ENCODE measurements at regions not wholly inside any gene's neighbourhood (a gene's known extent, or its start where the extent isn't known, plus 50 kb on each side); places are given as distances from the start of the nearest gene placed in this dataset.

GRCh38 chr12:20259786-20260185 lies 108.6 kb upstream of the PDE3A start:
- no peak for DNase-seq
- Mint-ChIP-seq H3K27ac (no peak overlapping the region), H3K27me3 (no peaks in the 10 kb centered on the region), H3K4me1 (no peaks in the 10 kb centered on the region), H3K4me3 (no peak overlapping the region), H3K9me3 (ENCODE audit: low read depth) (no peaks in the 10 kb centered on the region), H3K36me3 (ENCODE audit: low read depth) (no peaks in the 10 kb centered on the region)
- ATAC-seq: no peak
- CTCF ChIA-PET: no interaction called here
- intact Hi-C loops (cut with DNase I, micrococcal nuclease): no loop called here
- POLR2A ChIA-PET: no interaction called here

- DNase-seq: no peak
- intact Hi-C loops (cut with DNase I, micrococcal nuclease): no loop called here
- ChIA-PET POLR2A (no interaction called here), CTCF (no interaction called here)
- H3K4me3 Mint-ChIP-seq: no peak overlapping the region
- H3K27me3 Mint-ChIP-seq: no peaks in the 10 kb centered on the region
- no peaks in the 10 kb centered on the region for H3K9me3 Mint-ChIP-seq (ENCODE audit: low read depth)
- no peak overlapping the region for H3K27ac Mint-ChIP-seq
- no peak for ATAC-seq
- H3K4me1 Mint-ChIP-seq: no peaks in the 10 kb centered on the region
- no peaks in the 10 kb centered on the region for H3K36me3 Mint-ChIP-seq (ENCODE audit: low read depth)
These were observed 107.5 kb upstream of the PDE3A start for GRCh38 chr12:20260851-20261250.

DNA sequence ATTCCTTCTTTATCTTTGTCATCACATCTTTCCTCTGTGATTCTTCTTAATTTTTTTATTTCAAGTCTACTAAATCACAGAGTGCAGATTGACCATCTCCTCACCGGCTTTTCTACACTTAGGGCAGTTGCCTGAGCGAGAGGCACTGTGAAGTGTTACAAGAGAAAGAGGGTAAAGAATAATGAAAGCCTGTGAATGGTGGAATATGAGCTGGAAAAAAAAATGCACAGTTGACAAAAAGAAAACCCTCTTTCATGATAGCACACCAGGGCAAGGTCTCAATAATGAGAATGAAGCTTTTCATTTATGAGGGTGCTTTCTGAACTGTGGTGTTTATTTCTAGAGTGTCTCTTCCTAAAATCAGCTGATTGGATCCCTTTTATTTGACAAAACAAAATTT lies 106.2 kb upstream of the PDE3A start:
- Mint-ChIP-seq H3K4me3 (no peak overlapping the region), H3K27ac (no peak overlapping the region), H3K4me1 (no peaks in the 10 kb centered on the region), H3K9me3 (ENCODE audit: low read depth) (no peaks in the 10 kb centered on the region), H3K27me3 (no peaks in the 10 kb centered on the region), H3K36me3 (ENCODE audit: low read depth) (no peaks in the 10 kb centered on the region)
- DNase-seq (no peak), ATAC-seq (no peak)
- CTCF ChIA-PET: no interaction called here
- POLR2A ChIA-PET: no interaction called here
- intact Hi-C loops (cut with DNase I, micrococcal nuclease): no loop called here

DNA sequence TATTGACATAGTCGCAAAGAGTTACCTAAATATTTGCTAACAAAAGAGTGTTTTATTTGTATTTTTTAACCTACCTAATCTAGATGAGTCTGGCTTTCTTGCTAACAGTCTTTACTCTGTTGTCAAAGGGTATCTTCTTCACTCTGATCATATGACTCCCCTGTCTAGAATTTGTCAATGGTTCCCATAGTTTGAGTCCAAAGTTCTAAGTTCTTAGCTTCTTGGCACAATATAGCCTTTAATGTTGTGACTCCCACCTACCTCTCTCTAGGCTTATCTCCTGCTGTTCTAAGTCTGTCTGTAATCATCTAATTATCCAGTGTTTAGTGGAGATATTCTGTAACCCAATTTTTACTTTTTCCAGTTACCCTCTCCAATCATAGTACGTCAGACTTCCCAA lies 104.3 kb upstream of the PDE3A start:
- DNase-seq (no peak), ATAC-seq (no peak)
- CTCF ChIA-PET: no interaction called here
- H3K27ac Mint-ChIP-seq: no peak overlapping the region
- no peaks in the 10 kb centered on the region for H3K9me3 Mint-ChIP-seq (ENCODE audit: low read depth)
- no peaks in the 10 kb centered on the region for H3K27me3 Mint-ChIP-seq
- H3K4me3 Mint-ChIP-seq: no peak overlapping the region
- intact Hi-C loops (cut with DNase I, micrococcal nuclease): no loop called here
- POLR2A ChIA-PET: no interaction called here
- H3K4me1 Mint-ChIP-seq: no peaks in the 10 kb centered on the region
- no peaks in the 10 kb centered on the region for H3K36me3 Mint-ChIP-seq (ENCODE audit: low read depth)

- CTCF ChIA-PET: no interaction called here
- Mint-ChIP-seq H3K27me3 (no peaks in the 10 kb centered on the region), H3K36me3 (ENCODE audit: low read depth) (no peaks in the 10 kb centered on the region), H3K4me1 (no peaks in the 10 kb centered on the region), H3K27ac (no peak overlapping the region), H3K9me3 (ENCODE audit: low read depth) (no peaks in the 10 kb centered on the region), H3K4me3 (no peak overlapping the region)
- POLR2A ChIA-PET: no interaction called here
- DNase-seq (no peak), ATAC-seq (no peak)
- intact Hi-C loops (cut with DNase I, micrococcal nuclease): no loop called here
These were observed 103.7 kb upstream of the PDE3A start for GRCh38 chr12:20264608-20265114.

DNA sequence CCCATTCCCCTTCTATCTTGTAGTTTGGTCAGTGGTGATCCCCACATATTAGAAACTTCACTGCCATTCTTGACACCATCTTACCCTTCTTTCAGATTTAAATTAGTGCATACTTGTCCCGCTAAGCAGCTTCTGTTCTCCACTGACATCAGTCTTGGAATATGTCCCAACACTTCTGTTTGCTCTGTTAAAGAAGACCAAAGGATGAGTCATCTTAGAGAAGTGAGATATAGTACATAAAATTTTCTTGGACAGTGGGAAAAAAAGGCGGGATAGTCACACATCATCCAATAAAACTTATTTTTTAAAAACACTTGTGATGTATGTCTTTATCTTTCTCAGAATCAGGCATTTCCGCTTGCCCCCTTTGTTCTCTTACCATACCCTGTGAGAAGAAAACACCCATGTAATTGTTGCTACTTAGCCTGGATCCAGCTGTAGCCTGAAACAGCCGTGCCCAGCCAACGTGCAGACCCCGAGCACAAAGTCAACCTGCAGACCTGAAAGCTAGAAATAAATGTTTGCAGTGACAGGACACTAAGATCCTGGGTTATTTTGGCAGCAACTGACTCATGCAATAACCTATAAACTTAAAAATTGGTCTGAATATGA lies 100.1 kb upstream of the PDE3A start:
- intact Hi-C loops (cut with DNase I, micrococcal nuclease): no loop called here
- no peaks in the 10 kb centered on the region for H3K9me3 Mint-ChIP-seq (ENCODE audit: low read depth)
- ATAC-seq (no peak), DNase-seq (no peak)
- H3K4me1 Mint-ChIP-seq: no peaks in the 10 kb centered on the region
- no peak overlapping the region for H3K4me3 Mint-ChIP-seq
- POLR2A ChIA-PET: no interaction called here
- H3K36me3 Mint-ChIP-seq (ENCODE audit: low read depth): no peaks in the 10 kb centered on the region
- H3K27ac Mint-ChIP-seq: no peak overlapping the region
- CTCF ChIA-PET: interaction anchor here (0.7 kb wide), 1 partner anchor 17 kb away, joined by 3 read pairs; no protein-coding TSS in a partner anchor
- H3K27me3 Mint-ChIP-seq: no peaks in the 10 kb centered on the region

GRCh38 chr12:20268771-20269170 lies 99.6 kb upstream of the PDE3A start:
- CTCF ChIA-PET: interaction anchor here (0.7 kb wide), 1 partner anchor 18 kb away, joined by 3 read pairs; no protein-coding TSS in a partner anchor
- Mint-ChIP-seq H3K4me1 (no peaks in the 10 kb centered on the region), H3K9me3 (ENCODE audit: low read depth) (no peaks in the 10 kb centered on the region), H3K36me3 (ENCODE audit: low read depth) (no peaks in the 10 kb centered on the region), H3K27me3 (no peaks in the 10 kb centered on the region), H3K4me3 (no peak overlapping the region), H3K27ac (no peak overlapping the region)
- intact Hi-C loops (cut with DNase I, micrococcal nuclease): no loop called here
- no peak for ATAC-seq
- POLR2A ChIA-PET: no interaction called here
- DNase-seq: no peak

DNA sequence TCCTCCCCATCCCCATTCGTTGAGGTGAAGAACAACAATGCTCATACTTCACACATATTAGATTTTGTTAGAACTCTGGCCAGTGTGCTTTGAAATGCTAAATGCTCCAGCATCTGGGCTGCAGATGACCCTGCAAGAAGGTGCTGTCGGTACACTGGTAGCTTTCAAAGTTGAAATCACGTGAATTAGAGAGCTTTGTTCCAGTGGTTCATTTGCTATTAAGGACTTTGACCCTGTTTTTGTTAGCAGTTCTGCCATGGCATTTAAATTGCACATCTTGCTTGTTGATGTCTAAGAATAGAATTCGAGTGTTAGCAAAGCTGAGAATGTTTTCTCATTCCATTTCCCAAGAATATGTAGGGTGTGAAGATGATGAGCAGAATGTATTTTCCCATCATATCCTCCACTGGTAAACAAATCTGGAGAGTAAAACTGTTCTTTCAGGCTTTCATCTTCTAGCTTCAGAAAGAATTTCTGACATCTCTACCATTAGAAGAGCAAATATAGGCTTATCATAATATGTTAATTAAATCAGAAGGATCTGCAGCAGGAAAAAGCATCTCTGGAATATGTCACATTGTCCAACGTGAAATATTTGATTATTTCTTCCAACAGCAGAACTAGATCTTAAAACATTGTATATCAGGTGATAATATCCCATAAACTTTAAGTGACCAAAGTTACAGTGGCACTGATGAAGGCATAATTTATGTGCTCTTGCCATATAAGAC lies 98.8 kb upstream of the PDE3A start:
- Mint-ChIP-seq H3K4me3 (no peak overlapping the region), H3K9me3 (ENCODE audit: low read depth) (no peaks in the 10 kb centered on the region), H3K27me3 (no peaks in the 10 kb centered on the region), H3K4me1 (no peaks in the 10 kb centered on the region), H3K36me3 (ENCODE audit: low read depth) (no peaks in the 10 kb centered on the region), H3K27ac (no peak overlapping the region)
- no peak for DNase-seq
- ATAC-seq: no peak
- POLR2A ChIA-PET: no interaction called here
- CTCF ChIA-PET: no interaction called here
- intact Hi-C loops (cut with DNase I, micrococcal nuclease): no loop called here

DNA sequence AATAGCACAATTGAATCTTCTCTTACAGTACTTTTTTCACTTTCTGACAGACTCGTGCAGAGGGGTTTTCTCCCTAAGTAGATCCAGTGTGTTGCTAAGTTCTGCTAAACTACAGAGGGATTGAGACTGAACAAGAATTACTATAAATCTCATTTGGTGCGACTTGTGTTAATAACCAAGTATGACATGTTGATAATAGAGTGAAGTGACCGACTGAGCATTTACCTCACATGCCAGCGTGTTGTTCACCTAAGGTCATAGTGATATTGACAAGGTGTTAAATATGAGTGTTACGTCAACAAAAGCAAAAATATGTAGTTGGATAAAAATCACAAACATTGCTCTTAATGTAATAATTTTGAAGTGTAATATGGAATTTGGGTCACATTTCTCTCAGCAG lies 97.8 kb upstream of the PDE3A start:
- no peaks in the 10 kb centered on the region for H3K36me3 Mint-ChIP-seq (ENCODE audit: low read depth)
- ChIA-PET POLR2A (no interaction called here), CTCF (no interaction called here)
- no peaks in the 10 kb centered on the region for H3K9me3 Mint-ChIP-seq (ENCODE audit: low read depth)
- DNase-seq (no peak), ATAC-seq (no peak)
- H3K4me3 Mint-ChIP-seq: no peak overlapping the region
- no peak overlapping the region for H3K27ac Mint-ChIP-seq
- H3K4me1 Mint-ChIP-seq: no peaks in the 10 kb centered on the region
- intact Hi-C loops (cut with DNase I, micrococcal nuclease): no loop called here
- no peaks in the 10 kb centered on the region for H3K27me3 Mint-ChIP-seq

GRCh38 chr12:20272161-20272560 lies 96.2 kb upstream of the PDE3A start:
- no peaks in the 10 kb centered on the region for H3K36me3 Mint-ChIP-seq (ENCODE audit: low read depth)
- intact Hi-C loops (cut with DNase I, micrococcal nuclease): no loop called here
- ChIA-PET CTCF (no interaction called here), POLR2A (no interaction called here)
- DNase-seq: no peak
- no peak overlapping the region for H3K27ac Mint-ChIP-seq
- H3K9me3 Mint-ChIP-seq (ENCODE audit: low read depth): no peaks in the 10 kb centered on the region
- H3K27me3 Mint-ChIP-seq: no peaks in the 10 kb centered on the region
- no peak for ATAC-seq
- no peak overlapping the region for H3K4me3 Mint-ChIP-seq
- no peaks in the 10 kb centered on the region for H3K4me1 Mint-ChIP-seq

- no peaks in the 10 kb centered on the region for H3K4me1 Mint-ChIP-seq
- ChIA-PET POLR2A (no interaction called here), CTCF (no interaction called here)
- no peak overlapping the region for H3K27ac Mint-ChIP-seq
- H3K36me3 Mint-ChIP-seq (ENCODE audit: low read depth): no peaks in the 10 kb centered on the region
- no peak for DNase-seq
- no peak for ATAC-seq
- H3K4me3 Mint-ChIP-seq: no peak overlapping the region
- intact Hi-C loops (cut with DNase I, micrococcal nuclease): no loop called here
- H3K27me3 Mint-ChIP-seq: no peaks in the 10 kb centered on the region
- H3K9me3 Mint-ChIP-seq (ENCODE audit: low read depth): no peaks in the 10 kb centered on the region
These were observed 95.5 kb upstream of the PDE3A start for GRCh38 chr12:20272801-20273200.

GRCh38 chr12:20274008-20274407 lies 94.3 kb upstream of the PDE3A start:
- ATAC-seq: no peak
- Mint-ChIP-seq H3K9me3 (ENCODE audit: low read depth) (no peaks in the 10 kb centered on the region), H3K27me3 (no peaks in the 10 kb centered on the region), H3K36me3 (ENCODE audit: low read depth) (no peaks in the 10 kb centered on the region), H3K4me3 (no peak overlapping the region), H3K4me1 (no peaks in the 10 kb centered on the region), H3K27ac (no peak overlapping the region)
- intact Hi-C loops (cut with DNase I, micrococcal nuclease): no loop called here
- DNase-seq: no peak
- ChIA-PET CTCF (no interaction called here), POLR2A (no interaction called here)

Measured in activated CD4-positive, alpha-beta T cell treated with anti-CD3 and anti-CD28 coated beads for 36 hours (primary cell).